Mesothelial cell of epicardium (in vitro differentiated cells): ENCODE measurements at regions not wholly inside any gene's neighbourhood (a gene's known extent, or its start where the extent isn't known, plus 50 kb on each side); places are given as distances from the start of the nearest gene placed in this dataset.
A peak's percentile ranks its signal among the peaks of the same experiment; 100 is the strongest.

Source experiments
- DNase-seq, 2 experiments: peaks; one replicate each; pipeline ENCODE4 v3.0.0; 2021; ENCODE audit warnings: low spot score in 2 of 2; ENCODE audit not compliant: unreplicated experiment in 2 of 2
- H3K27ac Mint-ChIP-seq: 2 replicates; pipeline ENCODE4 v1.8.0; 2021; ENCODE audit warnings: mixed read lengths
- H3K27me3 Mint-ChIP-seq: 2 replicates; pipeline ENCODE4 v1.8.0; 2021; ENCODE audit warnings: low read depth, mixed read lengths
- H3K36me3 Mint-ChIP-seq: 2 replicates; pipeline ENCODE4 v1.8.0; 2021; ENCODE audit warnings: mixed read lengths
- H3K4me1 Mint-ChIP-seq: 2 replicates; pipeline ENCODE4 v1.8.0; 2021; ENCODE audit warnings: mixed read lengths
- H3K4me3 Mint-ChIP-seq: 2 replicates; pipeline ENCODE4 v1.8.0; 2021; ENCODE audit warnings: mild to moderate bottlenecking, moderate library complexity, mixed read lengths
- H3K9me3 Mint-ChIP-seq: 2 replicates; pipeline ENCODE4 v1.8.0; 2021; ENCODE audit warnings: mixed read lengths
- TF ChIP-seq, protein P1 (sequence below): fragments of 200-600 bp; sonication (generic); IDR thresholded peaks from one replicate; pipeline ENCODE4 v1.5.0; 2021; ENCODE audit warnings: antibody characterized with exemption; ENCODE audit not compliant: unreplicated experiment

DNA sequence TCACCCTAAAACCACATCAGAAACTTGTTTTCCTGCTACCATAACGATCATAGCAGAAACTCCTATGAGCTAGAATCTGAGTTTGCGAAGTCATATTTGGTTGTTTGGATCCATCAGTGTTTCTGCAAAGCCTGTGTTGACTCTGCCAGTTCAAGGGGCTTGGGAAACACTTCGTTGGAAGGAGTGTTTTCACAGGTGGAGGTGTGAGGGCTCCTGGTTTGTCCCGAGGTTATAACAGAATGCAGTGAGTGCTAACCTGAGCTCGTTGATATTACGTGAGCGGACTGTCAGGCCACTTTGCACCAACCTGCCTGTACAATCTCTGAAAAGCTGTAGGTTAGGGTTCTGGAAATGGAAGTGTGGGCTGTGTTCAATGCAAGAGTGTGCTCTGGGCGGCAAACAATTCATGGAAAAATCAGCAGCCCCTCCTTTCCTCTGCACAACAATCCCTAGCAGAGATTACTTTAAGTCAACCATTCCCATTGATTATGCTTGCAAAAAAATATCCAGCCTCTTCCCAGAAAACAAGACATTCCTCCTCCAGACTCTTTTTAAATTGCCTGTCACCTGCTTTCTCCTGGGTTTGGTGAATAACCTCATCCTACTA, 622.0 kb downstream of the TYW1 start:
- H3K36me3 Mint-ChIP-seq = no peaks in the 10 kb centered on the region
- peaks cover 7% of the 10 kb centered on the region for H3K9me3 Mint-ChIP-seq
- peak overlapping the region; percentile 31 for H3K4me3 Mint-ChIP-seq
- peaks cover 40% of the 10 kb centered on the region for H3K4me1 Mint-ChIP-seq
- DNase-seq = no peak
- peak overlapping the region; percentile 60 for H3K27ac Mint-ChIP-seq
- peaks cover 37% of the 10 kb centered on the region for H3K27me3 Mint-ChIP-seq
- TF ChIP-seq, protein P1, sequence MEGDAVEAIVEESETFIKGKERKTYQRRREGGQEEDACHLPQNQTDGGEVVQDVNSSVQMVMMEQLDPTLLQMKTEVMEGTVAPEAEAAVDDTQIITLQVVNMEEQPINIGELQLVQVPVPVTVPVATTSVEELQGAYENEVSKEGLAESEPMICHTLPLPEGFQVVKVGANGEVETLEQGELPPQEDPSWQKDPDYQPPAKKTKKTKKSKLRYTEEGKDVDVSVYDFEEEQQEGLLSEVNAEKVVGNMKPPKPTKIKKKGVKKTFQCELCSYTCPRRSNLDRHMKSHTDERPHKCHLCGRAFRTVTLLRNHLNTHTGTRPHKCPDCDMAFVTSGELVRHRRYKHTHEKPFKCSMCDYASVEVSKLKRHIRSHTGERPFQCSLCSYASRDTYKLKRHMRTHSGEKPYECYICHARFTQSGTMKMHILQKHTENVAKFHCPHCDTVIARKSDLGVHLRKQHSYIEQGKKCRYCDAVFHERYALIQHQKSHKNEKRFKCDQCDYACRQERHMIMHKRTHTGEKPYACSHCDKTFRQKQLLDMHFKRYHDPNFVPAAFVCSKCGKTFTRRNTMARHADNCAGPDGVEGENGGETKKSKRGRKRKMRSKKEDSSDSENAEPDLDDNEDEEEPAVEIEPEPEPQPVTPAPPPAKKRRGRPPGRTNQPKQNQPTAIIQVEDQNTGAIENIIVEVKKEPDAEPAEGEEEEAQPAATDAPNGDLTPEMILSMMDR = no peak

DNA sequence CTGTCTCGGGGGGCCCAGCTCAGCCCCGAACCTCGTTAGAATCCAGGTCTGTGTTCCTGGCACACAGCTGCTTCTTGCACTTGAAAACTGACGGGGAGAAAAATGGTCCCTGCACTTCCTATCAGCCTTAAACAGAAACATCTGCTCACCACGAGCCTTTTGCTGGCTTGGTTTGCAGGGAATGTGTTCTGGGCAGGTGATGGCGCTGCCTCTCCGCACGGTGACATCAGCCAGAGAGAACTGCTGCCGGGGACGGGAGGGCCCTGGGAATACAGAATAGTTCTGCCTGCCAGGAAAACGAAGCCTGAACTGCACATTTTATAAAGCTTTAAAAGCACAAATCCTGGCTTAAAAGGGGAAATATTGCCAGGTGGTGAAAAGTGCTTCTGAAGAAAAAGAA, 622.5 kb downstream of the TYW1 start:
- H3K4me1 Mint-ChIP-seq = peaks cover 40% of the 10 kb centered on the region
- TF ChIP-seq, protein P1 = no peak
- H3K36me3 Mint-ChIP-seq = no peaks in the 10 kb centered on the region

DNA sequence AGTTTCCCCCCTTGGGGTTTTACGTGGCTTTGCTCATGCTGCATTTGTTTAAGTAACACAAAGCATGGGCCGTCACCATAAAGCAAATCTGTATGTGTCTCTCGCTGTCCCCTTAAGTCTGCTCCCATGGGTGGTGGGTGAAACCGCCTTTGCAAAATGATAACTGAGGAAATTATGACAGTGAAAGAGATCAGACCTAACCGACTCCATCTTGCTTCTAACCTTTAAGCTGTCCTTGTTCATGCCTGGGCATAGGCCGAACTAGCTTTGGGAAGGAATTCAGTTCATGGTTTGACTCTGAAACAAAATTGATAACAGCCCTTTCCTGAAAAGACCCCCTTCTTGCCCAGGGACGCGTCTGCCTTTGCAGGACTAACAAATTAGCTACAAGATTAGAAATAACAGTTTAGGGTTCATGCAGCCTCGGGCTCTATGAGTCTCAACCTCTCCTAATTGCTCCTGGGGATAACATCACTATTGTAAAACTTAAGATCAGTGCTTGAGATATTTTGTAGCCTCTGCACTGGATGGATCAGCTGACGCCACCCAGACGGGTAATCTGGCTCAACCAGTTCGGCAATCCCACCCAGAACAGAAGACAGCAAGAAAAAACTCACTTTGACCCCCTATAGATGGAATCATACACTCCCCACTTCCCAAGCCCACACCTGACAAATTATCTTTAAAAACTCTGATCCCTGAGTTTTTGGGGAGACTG, 623.7 kb downstream of the TYW1 start:
- H3K27ac Mint-ChIP-seq = peak overlapping the region; percentile 77
- peak overlapping the region; percentile 6 for H3K4me3 Mint-ChIP-seq
- H3K27me3 Mint-ChIP-seq = peaks cover 40% of the 10 kb centered on the region
- H3K9me3 Mint-ChIP-seq = peaks cover under 1% of the 10 kb centered on the region
- TF ChIP-seq, protein P1 = no peak
- no peaks in the 10 kb centered on the region for H3K36me3 Mint-ChIP-seq
- H3K4me1 Mint-ChIP-seq = peaks cover 43% of the 10 kb centered on the region
- DNase-seq = peak in 1 of 2 experiments; percentile 53

More for the DNA sequence above, 622.5 kb downstream of the TYW1 start:
- DNase-seq = peak; percentile 27 to 62
- Mint-ChIP-seq H3K4me3 (peak overlapping the region; percentile 31), H3K9me3 (peaks cover 7% of the 10 kb centered on the region), H3K27ac (peak overlapping the region; percentile 60), H3K27me3 (peaks cover 38% of the 10 kb centered on the region)

DNA sequence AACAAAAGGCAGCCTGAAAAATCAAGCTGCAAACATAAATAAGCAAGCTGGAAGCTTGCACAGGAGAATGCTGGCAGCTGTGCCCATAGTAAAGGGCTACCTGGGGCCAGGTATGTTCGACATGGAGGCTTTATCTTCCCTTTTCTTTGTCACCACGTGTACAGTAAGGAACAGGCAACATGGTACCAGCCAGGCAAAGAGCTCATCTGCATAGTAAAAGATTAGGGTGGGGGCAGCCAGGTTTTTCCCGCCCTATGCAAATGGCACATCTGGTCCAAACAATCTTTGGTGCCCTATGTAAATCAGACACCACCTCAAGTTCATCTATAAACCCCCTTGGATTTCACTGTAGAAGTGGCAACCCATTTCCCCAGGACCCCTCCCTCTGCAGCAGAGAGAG, 625.1 kb downstream of the TYW1 start:
- Mint-ChIP-seq H3K27me3 (peaks cover 37% of the 10 kb centered on the region), H3K9me3 (no peaks in the 10 kb centered on the region), H3K27ac (no peak overlapping the region), H3K36me3 (no peaks in the 10 kb centered on the region), H3K4me3 (no peak overlapping the region), H3K4me1 (peaks cover 48% of the 10 kb centered on the region)
- DNase-seq = no peak
- TF ChIP-seq, protein P1 = no peak

DNA sequence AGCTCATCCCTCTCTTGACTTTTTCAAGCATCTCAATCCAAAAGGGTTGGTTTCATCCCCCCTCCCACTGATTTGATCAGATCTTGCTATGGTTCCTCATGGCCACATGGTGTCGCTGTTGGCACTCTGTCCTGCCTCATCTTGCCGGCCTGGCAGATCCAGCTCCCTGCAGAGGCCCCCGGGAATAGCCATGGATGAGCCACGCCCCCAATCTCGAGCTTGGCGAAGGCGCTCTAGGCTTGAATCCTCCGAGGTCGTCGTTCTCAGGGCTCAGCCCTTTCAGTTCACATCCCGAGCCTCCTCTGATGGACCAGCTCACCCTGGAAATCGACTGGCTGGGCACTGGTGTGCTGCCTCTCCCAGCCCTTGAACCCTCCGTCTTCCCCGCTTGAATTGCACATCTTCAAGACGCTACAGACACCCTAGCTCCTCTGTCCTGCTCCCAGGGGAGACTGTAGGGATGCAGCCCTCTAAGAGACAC, 628.7 kb downstream of the TYW1 start:
- peaks cover 43% of the 10 kb centered on the region for H3K27me3 Mint-ChIP-seq
- no peak overlapping the region for H3K27ac Mint-ChIP-seq
- DNase-seq = peak; percentile 75 to 89
- no peaks in the 10 kb centered on the region for H3K9me3 Mint-ChIP-seq
- no peaks in the 10 kb centered on the region for H3K36me3 Mint-ChIP-seq
- peaks cover 33% of the 10 kb centered on the region for H3K4me1 Mint-ChIP-seq
- TF ChIP-seq, protein P1 = peak; percentile 92
- H3K4me3 Mint-ChIP-seq = peak overlapping the region; percentile 50
